HTR-8/SVneo (cell line): ENCODE measurements at regions not wholly inside any gene's neighbourhood (a gene's known extent, or its start where the extent isn't known, plus 50 kb on each side); places are given as distances from the start of the nearest gene placed in this dataset.
"Not testable (repeated sequence)": the region's sequence is repeated elsewhere in the genome, so short reads cannot be mapped to it uniquely, and the experiment has no call there.

Source experiments
- DNase-seq: peaks from one replicate; pipeline ENCODE4 v3.0.0; 2011; ENCODE audit warnings: low spot score, mixed read lengths; ENCODE audit not compliant: insufficient read length
- FAIRE-seq: peaks from 2 replicates; lab custom pipeline; 2011; peaks lifted over from hg19 to GRCh38; lab: Jason Lieb, UNC

DNA sequence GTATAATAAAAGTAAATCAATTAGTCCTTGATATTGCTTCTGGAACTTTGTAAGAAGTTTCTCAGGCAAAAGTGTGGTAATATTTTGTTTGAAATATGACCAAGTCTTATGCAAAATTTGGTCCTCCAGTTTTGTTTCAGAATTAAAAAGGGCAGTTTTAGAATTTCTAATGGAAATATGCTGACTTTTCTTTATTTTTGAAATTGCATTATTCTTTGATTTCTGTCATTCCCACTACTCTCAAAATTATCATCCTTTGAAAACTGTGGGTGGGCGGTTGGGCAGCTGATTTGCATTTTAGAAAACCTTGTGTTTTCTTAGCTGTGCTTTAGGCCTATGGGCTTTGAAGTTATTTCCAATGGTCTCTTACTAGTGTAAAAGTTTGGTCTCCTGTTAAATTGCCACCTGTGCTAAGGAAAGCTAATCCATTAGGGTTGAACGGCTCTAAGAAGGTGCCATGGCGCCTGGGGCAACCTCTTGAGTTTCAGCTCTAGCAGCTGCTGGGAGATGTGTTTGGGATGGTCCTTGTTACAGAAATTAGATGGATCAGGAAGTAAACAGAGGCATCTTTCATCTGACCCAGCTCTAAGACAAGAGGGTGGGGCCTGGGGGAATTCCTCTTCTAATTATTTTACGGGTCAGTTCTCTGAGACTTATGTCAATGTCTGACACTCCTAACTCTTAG is 880.8 kb upstream of the SLC35B3 start:
- FAIRE-seq (no peak), DNase-seq (no peak)

DNA sequence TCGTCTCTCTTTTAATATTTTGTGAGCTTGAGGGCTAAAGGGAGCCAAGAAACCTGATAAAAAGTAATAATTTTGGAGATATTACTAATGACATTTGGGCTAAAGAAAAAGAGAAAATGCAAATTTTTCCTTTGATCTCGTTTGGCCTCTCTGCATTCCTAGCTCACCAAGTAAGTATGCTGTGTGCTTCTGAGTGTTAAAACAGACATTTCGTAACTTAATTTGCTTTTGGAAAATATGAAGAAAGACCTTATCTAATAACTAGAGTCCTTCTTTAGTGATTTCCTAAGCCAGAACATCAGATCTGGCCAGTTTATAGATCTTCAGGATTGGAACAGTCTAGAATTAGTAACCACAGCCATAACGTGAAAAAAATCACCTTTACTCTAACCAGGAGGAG is 872.9 kb upstream of the SLC35B3 start:
- DNase-seq (no peak), FAIRE-seq (no peak)

DNA sequence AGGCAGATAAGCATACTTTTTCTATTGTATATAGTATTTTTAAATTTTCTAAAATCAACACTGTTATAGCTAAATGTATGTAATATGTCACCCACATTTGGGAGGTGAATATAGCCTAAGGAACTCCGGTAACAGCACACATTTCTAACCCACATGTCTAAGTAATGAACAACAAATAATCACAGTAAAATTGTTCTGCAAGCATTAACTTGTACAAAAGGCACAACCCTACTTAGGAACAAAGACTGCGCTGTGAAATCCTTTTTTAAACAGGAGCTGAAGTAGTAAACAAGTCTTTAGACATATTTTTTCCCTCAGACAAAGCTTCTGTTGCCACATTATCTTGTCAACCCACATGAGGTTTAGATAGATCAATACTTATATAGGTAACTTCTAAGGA is 872.4 kb upstream of the SLC35B3 start:
- DNase-seq: no peak
- no peak for FAIRE-seq

DNA sequence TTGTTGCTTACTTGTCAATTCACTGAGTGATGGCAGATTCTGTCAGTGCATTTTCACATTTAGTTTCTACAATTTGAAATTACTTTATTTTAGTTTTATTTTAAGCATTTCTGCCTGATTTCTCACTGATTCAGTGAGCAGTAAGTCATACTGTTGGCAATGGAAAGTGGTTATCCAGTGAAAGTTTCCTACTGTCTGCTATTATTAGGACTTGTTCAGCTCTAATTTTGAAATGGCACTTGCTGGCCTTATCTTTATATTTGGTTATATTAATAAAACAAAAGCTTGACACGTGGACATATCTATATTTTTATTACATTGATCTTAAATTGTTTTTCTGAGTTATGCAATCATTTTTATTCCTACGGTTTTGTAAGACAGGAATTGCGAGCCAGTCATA is 871.8 kb upstream of the SLC35B3 start:
- DNase-seq: no peak
- FAIRE-seq: no peak

DNA sequence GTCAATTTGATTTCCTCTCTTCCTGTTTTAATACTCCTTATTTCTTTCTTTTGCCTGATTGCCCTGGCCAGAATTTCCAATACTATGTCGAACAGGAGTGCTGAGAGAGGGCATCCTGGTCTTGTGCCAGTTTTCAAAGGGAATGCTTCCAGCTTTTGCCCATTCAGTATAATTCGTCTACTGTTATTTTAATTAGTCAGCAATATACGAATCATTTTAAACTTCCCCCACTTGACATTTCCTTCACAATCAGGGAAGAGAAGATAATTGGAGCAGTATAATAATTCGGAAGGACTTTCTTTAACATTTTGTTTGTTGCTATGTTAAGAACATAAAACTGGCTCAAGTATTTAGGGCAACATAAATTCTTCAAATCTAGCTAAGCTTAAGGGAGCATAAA is 860.3 kb upstream of the SLC35B3 start:
- FAIRE-seq: no peak
- DNase-seq: no peak

DNA sequence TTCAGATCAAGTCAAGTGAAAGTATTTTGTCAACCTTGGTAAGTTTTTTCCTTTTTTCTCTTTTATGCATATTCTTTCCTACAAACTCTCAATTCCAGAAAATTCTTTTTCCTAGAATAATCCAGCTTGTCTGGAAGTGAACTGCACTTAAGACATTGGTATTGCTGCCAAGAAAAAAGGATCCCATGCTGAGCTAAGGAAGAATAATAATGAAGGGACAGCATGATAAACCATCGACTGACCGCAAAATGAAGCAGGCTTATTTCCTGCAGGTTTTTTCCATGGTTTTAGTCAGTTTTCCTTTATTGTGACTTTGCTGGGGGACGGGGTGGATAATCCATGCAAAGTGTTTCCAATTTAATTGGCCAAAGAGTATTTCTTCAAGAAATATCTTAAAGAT is 857.6 kb upstream of the SLC35B3 start:
- FAIRE-seq: no peak
- no peak for DNase-seq

DNA sequence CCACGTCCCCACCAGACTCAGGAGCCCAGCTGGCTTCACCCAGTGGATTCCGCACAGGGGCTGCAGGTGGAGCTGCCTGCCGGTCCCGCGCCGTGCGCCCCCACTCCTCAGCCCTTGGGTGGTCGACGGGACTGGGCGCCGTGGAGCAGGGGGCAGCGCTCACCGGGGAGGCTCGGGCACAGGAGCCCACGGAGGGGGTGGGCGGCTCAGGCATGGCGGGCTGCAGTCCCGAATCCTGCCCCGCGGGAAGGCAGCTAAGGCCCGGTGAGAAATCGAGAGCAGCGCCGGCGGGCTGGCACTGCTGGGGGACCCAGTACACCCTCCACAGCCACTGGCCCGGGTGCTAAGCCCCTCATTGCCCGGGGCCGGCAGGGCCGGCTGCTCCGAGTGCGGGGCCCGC is 855.0 kb upstream of the SLC35B3 start:
- DNase-seq, FAIRE-seq: not testable (repeated sequence)

DNA sequence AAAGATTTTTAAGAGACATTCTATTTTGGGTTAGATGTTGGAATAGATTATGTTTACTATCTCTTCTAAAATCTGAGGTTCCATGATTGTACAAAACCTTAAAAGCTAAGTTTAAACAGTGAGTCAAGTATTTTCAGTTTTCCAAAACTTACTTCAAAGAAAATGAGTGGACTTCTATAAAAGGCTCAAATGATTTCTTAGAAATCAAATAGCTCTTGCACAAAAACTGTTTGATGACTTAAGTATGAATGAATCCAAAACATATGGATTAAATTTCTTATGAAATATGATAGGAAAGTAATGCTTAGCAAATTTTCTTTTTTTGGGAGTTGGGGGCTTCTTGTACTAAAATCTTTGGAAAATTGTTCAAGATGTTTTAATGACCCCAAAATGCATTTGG is 837.3 kb upstream of the SLC35B3 start:
- FAIRE-seq: no peak
- DNase-seq: no peak

DNA sequence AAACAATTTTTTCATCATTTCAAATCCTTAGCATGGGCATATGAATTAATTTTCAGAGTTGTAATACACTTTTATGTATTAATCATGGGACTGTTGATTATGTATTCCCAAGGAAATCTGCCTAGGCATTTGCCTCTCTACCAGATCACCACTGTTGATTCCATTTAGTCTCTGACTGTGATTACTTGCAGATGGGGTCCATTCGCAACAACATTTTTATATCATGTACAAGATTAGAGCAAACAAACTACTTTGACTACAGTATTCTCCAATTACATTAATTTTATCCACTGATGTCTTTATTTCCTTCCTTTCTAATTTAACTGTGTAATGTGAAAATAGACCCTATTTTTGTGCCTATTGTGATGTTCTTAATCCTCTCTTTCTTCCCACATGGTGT is 831.4 kb upstream of the SLC35B3 start:
- FAIRE-seq (no peak), DNase-seq (no peak)

DNA sequence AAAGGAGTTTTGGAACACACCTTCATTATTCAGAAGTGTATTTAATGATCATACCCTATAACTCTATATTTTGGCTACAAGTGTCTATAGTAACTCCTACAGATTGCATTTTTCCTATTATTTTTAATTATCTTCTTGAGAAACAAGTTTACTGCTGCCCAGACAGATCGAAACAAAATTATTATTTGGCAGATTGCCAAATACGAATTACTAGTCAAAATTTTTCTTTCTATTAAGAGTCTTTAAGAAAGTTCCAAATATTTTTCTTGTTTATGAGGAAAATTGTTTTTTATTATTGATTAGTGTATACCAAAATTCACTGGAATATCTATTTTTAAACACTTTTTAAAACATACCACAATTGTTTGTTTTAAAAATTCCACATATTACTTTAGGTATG is 821.9 kb upstream of the SLC35B3 start:
- no peak for FAIRE-seq

DNA sequence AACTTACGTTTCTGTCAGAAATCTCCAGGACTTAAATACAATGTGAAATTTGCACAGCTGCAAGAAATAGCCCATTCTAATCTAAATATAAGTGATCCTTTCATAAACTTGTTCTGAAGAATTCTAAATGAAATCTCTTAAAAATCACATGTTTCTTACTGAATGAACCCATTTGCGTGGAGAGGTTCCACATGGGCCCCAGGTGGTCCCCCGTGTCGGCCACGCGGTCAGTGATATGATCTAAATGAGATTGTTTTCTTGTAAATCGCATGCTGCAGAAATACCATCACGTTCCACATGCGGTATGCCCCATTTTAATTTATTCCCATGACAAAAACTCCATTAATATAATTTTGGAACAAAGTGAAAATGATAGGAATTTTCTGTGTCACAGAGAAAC is 818.9 kb upstream of the SLC35B3 start:
- FAIRE-seq: no peak
- DNase-seq: no peak

More for the DNA sequence above, 821.9 kb upstream of the SLC35B3 start:
- no peak for DNase-seq

DNA sequence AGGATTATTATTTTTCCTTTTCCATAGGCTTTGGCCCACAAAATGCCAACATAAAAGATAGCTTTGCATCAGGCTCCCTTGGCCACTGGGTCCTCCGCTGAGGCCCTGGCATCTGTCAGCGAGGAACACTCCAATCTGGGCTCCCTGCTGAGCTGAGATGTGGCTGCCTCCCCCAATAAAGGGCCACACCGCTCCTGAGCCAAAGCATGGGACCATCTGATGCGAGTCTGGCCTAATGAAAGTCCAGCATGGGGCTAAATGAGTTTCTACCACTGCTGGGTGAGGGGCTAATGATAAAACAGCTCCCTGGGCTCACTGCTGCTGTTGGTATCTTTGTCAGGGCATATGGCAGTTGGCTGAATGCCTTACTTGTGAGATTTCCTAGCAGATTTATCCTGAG is 817.5 kb upstream of the SLC35B3 start:
- no peak for DNase-seq
- FAIRE-seq: no peak

DNA sequence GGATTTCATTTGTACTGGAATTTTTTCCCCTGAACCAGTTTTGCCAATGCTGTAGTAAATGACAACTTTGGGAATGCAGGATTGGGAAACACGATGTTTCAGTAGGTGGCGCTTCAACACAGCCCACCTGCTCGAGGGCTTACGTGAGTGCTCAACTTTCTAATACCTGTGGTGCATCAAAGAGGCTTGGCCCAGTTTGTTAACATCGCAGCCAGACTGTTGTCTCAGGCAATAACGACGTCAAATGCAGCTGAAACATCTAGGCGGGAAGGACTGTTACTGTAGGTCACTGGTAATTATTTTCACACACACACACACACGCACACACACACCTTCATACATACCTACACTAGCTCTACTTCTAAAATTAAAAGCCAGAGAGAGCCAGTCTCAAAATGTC is 815.5 kb upstream of the SLC35B3 start:
- DNase-seq (peak; percentile 41), FAIRE-seq (peak; percentile 82)

DNA sequence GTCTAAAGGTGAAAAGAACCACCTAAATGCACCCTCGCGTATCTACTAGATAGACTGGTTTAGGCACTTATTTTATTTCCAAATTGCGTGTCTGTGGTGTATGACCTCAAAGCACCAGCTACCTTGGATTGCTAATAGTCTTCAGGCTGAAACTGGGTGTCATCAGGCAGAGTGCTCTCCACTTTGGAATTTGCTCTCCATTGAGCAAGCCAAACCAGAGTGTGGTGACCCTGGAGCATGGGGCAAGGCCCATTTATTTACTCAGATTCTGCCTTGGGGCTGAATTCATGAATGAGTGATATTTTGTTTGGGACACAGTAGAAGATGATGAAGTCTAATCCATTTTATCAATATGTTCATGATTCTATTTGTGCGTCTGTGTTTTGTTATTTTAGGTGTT is 812.8 kb upstream of the SLC35B3 start:
- no peak for DNase-seq
- FAIRE-seq: no peak

DNA sequence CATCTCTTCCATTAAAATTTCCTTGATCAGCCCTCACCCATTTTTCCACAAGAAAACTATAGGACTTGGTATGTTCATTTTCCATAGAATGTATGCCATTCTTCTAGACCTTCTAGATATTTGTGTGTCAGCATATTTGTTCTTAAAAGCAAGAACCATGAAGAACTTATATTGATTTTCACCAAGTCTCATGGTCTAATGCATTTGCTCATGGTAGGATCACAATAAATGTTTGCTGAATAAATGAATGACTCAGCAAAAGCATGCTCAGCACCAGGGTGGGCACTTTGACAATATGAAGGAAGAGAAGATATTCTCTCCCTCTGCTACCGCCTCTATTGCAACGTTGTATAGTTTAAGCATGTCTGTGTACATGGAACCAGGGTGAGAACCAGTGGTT is 805.5 kb upstream of the SLC35B3 start:
- DNase-seq (no peak), FAIRE-seq (no peak)

DNA sequence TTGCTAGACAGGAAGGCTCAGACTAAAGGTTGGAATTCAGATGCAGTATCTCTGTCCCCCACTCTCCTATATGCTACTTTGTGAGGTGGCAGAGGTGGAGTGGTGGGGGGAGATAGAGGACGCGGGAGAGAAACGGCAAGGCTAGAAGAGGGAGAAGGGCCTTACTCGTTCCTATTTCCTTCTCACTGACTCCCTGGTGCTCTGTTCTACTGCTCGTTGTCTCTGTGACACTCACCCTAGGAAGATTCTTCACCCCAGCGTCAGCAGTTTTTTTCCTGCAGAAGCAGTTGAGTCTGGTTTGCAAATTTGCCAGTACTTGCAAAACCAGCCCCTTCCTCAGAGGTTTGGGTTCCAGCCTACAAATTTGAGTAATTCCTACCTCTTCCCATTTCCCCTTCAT is 801.1 kb upstream of the SLC35B3 start:
- FAIRE-seq: no peak
- DNase-seq: no peak

DNA sequence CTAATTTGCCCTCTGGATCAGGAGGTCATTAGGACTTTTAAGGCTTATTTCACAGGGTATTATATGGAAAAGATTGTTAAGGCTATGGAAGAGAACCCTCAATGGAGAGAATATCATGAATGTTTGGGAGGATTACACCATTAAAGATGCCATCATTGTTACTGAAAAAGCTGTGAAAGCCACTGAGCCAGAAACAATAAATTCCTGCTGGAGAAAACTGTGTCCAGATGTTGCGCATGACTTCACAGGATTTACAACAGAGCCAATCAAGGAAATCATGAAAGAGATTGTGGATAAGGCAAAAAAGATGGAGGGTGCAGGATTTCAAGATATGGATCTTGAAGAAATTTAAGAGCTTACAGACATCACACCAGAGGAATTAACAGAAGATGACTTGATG is 798.3 kb upstream of the SLC35B3 start:
- DNase-seq (no peak), FAIRE-seq (no peak)

DNA sequence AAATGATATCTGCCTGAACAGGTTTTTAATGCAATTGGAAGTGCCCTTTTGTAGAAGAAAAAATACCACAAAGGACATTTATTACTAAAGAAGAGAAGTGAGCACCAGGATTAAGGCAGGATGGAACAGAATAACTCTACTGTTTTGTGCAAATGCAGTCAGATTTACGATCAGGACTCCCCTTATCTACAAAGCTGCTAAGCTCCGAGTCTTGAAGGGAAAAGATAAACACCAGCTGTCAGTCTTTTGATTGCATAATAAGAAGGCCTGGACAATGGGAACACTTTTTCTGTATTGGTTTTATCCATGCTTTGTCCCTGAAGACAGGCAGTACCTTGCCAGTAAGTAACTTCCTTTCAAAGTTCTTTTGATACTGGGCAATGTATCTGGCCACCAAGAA is 797.9 kb upstream of the SLC35B3 start:
- no peak for DNase-seq
- FAIRE-seq: no peak

DNA sequence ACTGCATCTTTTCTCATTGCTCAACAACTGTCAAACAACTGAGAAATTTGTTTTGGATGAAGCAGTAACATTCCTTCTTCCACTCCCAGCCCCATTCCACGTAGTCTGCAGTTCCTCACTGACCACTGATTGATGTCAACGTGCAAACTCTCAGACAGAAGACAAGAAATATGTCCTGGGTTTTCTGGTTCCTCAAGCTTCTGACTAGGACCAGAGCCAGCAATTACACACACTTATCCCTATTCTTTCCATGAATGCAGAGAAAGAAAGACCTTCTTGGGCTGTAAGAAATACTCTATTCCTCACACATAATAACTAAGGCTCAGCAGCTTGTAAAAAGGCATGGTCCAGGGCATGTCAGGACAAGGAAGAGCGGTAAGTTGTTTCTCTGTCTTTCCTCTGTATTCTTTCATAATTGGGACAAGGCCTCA is 790.1 kb upstream of the SLC35B3 start:
- DNase-seq (no peak), FAIRE-seq (no peak)

DNA sequence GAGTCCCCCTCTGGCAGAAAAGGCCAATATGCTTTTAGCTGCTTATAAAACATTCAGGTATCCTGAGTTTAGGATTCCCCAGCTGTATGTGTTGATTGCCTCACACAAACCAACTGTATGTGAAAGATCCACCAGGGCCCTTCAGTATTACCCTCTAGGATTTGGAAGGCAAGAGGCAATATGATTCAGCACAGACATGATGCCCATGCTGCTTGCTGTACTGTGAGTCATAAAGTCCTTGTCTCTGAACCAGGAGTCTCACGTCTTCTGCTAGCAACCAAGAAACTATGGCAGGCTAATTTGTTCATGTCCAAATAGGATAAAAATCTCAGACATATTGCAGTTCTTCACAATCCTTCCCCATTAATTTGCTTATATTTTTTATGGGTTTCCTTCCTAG is 789.2 kb upstream of the SLC35B3 start:
- FAIRE-seq (no peak), DNase-seq (no peak)

DNA sequence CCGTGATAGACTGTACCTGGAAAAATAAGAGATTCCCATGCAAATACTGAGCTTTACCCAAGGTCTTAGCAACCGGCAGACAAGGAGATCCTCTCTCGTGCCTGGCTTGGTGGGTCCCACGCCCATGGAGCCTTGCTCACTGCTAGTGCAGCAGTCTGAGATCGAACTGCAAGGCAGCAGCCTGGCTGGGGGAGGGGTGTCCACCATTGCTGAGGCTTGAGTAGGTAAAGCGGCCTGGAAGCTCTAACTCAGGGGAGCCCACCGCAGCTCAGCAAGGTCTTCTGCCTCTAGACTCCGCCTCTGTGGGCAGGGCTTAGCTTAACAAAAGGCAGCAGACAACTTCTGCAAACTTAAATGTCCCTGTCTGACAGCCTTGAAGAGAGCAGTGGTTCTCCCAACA is 778.4 kb upstream of the SLC35B3 start:
- not testable (repeated sequence) for DNase-seq, FAIRE-seq

DNA sequence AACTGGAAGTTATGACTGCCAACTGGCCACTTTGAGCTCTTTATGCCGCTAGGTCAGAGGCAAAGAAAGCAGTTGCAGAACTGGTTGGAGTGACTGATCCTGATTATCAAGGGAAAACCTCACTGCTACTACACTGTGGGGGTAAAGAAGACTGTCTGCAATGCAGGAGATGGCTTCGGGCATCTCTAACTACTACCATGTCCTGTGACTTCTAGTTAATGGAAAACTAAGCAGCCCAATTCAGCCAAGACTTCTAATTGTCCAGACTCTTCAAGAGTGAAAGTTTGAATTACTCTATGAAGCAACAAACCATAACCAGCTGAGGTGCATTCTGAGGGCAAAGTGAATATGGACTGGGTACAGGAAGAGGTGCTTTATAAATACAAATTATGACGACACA is 773.6 kb upstream of the SLC35B3 start:
- no peak for FAIRE-seq
- no peak for DNase-seq

DNA sequence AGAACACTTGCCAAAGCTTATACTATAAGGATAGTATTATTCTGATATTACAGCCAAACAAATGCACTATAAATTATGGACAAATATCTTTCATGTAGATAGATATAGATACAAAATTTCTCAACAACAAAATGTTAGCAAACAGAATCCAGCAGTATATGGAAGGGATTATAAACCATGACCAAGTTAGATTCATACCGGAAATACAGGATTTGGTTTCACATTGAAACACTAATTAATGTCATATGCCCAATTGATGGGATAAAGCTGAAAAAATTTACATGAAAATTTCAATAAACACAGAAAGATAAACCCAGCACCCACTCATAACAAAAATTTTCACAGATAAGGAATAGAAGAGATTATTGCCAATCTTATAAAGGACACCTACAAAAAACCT is 770.3 kb upstream of the SLC35B3 start:
- no peak for FAIRE-seq
- DNase-seq: no peak
